Suppressor macrophage treated with lipopolysaccharide for 1 hour (primary cell): ENCODE measurements at regions not wholly inside any gene's neighbourhood (a gene's known extent, or its start where the extent isn't known, plus 50 kb on each side); places are given as distances from the start of the nearest gene placed in this dataset.

Experiments used
- DNase-seq, 3 donors: peaks; one replicate each; pipeline ENCODE4 v3.0.0-alpha.2; 2020 to 2022

DNA sequence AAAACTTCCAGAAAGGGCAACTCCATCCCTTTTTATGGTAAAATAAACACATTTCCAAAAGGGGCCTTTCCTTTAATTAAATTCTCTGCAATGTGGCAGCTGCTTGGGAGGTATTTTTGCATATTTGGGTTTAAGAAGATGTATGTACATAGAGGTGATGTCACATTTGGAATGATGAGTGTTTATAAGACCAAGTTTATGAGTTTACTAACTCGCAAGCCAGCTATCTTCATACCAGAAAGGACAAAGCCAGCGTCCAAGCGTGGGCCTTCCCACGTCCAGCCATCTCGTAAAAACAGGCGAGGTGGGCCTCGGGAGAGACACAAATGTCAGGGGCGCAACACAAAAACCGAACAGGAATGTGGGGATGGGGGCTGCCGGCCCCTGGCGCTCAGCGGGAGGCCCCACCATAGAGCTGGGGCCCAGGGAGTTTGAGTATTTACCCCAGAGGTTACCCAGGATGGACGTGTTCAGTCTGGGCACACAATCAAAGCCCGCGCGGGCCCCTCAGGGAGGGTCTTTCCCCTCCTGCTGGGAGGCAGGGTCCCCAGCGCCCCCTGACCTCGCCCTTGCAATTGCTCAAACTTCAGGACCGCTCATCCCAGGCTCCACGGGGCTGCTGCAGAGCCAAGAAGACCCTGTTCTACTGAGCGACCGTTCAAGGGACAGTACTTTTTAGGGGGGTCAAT is 137.3 kb downstream of the TWIST2 start:
- no peak for DNase-seq

DNA sequence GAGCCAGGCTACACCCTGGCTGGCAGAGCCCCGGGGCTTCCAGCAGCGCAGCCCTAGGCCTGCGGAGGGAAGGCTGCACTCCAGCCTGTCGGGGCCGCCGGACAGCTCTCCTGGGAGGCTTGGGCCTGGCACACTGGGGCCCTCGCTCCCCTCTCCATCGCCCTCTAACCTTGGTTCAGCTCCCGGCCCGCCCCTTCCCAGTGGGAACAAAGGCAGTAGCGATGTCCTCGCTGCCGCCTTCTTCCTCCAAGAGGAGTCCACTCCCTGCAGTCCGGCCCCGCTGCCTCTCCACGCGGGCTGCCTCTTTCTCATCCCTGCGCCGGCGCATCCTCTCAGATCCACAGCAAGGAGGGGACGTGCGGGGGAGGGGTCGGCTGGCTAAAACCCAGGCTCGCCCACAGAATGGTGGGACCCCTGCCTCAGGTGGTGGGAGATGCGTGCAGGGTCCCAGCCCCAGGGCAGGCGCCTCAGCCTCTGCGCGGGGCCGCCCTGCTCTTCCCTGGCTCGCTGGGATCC is 138.1 kb downstream of the TWIST2 start:
- DNase-seq = no peak

DNA sequence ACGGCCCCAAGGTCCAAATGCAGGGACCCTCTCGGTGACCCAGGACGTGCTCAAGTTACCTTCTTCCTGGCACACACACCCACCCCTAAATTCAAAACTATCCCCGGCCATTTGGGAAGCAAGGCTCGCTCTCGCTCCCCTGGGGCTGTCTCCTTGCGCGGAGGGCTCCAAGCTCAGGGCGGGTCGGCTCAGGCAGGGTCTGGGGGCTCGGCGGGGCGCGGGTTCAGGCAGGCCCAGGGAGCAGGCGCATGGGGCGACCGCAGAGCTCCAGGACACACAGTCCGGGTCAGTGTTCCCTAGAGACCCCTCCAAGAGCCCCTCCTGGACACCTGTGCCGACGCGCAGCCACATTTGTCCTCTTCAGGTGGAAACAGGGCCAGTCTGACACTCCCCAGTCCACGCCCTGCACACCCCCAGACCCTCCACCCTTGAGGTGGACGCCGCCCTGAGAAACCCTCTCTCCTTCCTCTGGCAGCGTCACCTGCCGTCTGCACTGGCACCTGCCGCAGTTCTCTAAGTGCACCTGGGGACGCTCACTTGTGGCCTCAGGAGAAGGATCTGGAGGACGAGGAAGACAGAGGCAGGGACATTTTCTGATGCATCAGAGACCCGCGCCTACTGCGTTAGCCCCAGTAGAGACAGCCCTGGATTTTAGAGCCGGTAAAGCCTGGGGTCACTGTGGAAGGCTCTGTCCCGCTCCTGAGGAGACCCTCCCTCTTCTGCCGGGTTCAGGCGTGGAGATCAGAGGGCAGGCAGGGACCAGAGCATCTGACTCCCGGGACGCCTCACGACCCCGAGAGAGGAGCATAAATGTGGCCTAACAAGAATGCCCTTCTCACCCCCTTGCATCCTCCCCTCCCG is 138.8 kb downstream of the TWIST2 start:
- no peak for DNase-seq

DNA sequence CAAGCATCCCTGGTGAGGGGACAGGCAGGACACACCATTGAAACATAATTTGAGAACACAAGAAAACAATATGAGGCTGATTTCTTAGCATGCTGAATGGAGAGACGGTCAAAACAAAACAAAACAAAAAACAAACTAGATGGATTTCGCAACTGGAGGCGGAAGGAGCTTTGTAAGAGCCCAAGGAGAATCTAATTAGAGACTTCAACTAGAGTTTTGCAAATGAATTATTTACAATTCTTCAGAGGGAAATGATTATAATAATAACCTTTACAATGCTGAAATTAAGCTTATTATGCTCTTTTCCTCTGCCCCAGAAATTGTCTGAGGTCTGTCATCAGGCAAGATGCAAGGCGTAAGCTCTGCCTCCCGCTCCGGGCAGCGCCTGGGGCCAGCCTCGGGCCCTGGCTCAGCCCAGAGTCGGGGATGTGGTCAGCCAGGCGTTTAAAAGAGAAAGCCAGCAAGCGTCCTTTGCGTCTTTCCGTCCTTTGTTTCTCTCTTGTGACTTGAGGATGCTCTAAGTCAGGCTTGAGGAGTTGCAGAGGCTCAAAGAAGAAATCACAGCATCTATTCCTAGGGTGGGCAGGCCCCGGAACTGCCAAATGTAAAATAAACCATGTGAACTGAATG is 139.6 kb downstream of the TWIST2 start:
- no peak for DNase-seq

DNA sequence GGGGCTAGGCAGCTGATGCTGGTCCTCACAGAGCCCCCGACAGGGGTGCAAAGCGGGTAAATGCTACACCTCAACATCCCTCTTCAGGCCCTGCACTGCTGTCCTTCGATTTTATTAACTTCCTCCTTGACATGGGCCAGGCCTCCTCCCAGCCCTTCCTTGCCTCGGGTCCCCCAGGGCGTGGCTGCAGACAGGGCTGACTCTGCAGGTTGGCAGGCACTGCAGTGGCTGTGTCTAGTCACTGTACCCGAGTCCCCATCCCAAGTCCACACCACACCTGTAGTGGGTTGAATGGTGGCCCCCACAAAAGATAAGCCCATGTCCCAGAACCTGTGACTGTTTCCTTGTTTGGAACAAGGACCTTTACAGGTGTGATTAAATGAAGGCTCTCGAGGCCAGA is 140.2 kb downstream of the TWIST2 start:
- DNase-seq = no peak

DNA sequence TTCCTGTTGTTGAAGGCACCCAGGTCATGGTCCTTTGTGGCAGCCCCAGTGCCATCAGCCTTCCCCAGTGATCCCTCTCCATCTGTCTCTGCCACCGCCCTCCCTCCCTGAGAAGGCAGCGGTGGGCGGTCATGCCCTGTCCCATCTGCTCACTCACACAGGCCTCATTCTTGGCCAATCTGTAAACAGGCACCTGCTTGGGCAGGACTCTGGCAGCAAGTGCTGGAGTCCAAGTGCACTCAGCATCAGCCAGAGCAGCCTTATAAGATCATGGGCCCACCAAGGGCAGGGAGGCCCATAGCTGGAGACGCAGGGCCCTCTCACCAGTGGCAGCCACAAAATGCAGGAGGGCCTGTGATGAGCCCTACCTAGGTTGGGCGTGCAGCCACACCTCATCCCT is 140.9 kb downstream of the TWIST2 start:
- no peak for DNase-seq

DNA sequence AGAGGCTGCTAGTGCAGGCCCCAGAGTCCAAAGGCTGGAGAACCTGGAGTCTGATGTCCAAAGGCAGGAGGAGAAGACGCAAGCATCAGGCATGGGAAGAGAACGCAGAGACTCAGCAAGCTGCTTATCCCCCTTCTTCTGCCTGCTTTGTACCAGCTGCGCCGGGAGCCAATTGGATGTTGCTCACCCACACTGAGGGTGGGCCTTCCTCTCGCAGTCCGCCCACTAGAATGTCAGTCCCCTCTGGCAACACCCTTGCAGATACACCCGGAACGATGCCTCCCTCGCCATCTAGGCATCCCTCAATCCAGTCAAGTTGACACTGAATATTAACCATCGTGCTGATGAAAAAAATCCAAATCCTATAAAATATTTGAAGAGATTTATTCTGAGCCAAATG is 141.6 kb downstream of the TWIST2 start:
- DNase-seq = no peak

DNA sequence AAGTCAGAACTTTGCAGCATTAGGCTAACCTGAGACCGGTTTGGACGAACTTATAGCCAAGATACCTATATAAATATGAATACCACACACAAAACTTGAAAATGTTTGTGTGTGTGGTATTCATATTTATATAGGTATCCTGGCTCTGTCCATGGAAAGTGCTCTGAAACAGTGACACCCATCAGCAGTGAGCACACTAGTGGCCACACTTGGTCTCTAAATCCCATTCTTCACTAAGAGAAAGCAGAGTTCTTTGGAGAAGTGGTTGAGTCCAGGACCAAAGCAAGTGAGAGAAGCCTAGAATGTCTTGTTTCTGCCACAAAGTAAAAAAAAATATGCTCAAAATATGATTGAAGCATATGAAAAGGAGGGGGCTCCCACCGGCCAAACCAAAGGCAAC is 146.5 kb downstream of the TWIST2 start:
- no peak for DNase-seq

DNA sequence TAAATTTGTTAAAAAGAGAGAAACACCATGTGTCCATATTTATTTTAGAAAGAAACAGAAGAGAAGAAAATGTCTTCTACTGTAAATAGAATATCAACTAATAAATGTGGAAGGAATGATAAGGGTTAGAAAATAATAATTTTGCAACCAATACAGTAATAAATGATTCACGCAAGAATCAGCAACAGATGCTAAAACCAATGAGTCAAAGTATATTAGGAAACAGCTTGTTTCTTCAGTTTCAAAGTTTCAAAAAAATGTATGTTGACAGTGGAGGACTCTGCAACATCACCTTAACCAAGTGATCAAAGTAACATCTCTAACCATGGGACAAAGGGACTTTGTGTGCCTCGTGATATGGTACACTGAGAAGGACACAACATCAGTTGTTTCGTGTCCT is 147.0 kb downstream of the TWIST2 start:
- no peak for DNase-seq

DNA sequence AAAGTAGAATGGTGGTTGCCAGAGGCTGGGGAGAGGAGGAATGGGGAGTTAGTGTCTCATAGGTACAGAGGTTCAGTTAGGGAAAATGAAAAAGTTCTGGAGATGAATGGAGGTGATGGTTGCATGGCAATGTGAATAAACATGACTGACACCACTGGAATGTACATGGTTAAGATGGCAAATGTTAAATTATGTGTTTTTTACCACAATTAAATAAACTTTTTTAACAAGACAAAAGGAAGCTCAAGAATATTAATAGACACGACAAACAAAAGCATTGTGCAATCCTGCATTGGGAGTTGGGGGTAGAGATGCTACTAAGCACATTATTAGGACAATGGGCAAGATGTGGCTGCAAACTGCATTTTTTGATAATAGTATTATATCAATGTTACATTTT is 147.7 kb downstream of the TWIST2 start:
- no peak for DNase-seq

DNA sequence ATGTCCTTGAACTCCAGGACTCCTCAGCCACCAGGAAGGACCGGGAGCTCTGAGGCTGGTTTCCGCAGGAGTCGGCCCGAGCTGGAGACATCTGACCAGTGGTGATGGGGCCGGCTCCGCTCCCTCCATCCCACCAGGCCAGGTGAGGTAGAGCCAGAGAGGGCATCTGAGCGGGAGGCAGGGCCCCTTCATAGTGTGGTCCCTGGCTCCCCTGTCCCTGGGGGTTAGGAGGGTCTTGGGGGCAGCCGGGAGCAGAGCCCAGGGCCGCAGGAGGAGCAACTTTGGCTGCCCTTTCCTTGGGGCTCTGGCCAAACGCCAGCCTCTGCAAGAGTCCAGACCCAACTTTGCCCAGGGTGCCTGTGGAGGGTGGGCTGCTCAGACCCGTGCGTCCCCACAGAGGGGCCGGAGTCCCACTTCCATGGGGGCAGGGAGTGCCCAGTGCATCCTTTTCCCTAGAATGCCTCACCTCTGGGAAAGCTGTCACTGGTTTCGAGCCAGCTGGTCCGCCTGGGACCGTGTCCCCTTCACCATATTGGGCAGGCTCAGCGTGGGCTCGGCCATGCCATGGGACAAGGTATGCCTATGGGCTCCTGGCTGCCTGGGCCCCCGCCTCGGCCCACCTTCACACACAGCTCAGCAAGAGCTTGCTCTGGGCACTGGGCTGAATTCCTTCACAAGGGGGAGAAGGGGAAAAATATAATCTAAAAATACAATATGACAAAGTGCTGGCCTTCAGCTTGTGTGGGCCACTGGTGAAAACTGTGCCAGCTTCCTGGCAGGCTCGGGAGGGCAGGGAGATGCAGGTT is 148.6 kb downstream of the TWIST2 start:
- DNase-seq = no peak

DNA sequence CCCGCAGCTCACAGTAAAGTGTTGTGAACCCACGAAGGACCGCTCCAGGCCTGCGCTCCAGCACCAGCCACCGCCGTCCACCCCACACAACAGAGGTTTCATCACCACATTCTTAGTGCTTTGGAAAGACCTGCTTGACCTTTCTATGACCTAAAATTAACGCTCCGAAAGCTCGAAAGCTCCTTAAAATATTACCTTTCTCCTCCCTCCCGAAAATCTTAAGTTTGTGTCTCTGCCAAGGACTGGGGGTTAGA is 149.2 kb downstream of the TWIST2 start:
- DNase-seq = no peak

DNA sequence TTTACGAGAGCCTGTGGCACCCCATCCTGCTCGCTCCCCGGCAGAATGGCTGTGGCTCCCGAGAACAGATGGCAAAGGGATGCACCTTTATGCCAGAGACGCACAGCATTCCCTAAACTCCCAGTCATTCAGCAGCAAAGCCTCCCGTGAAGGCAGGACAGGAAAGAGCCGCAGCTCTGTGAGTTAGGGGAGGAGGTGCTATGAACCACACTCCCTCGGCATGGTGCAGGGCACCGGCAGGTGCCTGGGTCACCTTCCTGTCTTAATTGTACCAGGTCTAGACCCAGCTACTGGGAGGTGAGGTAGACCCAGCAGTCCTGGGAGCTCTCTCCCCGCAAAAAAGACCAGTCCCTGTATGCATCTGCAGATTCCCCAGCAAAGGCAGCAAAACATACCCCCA is 149.8 kb downstream of the TWIST2 start:
- DNase-seq = no peak
